SJCRH30 (cell line): ENCODE measurements at regions not wholly inside any gene's neighbourhood (a gene's known extent, or its start where the extent isn't known, plus 50 kb on each side); places are given as distances from the start of the nearest gene placed in this dataset.

ENCODE experiments used
- DNase-seq, 2 experiments: peaks; one replicate each; pipeline ENCODE4 v3.0.0-alpha.2; 2015 to 2020
- H3K27ac ChIP-seq: fragments of 250-450 bp; sonication (Bioruptor Pico); 2 replicates; pipeline ENCODE4 v1.5.1; 2020; ENCODE audit warnings: mild to moderate bottlenecking, moderate library complexity
- H3K27me3 ChIP-seq: fragments of 250-450 bp; sonication (Bioruptor Pico); 2 replicates; pipeline ENCODE4 v1.5.1; 2020; ENCODE audit warnings: mild to moderate bottlenecking, moderate library complexity
- H3K36me3 ChIP-seq: fragments of 250-450 bp; sonication (Bioruptor Pico); 2 replicates; pipeline ENCODE4 v1.5.1; 2020; ENCODE audit warnings: mild to moderate bottlenecking, moderate library complexity
- H3K4me1 ChIP-seq: fragments of 250-450 bp; sonication (Bioruptor Pico); 2 replicates; pipeline ENCODE4 v1.5.1; 2020; ENCODE audit warnings: mild to moderate bottlenecking, moderate library complexity
- H3K4me3 ChIP-seq: fragments of 250-450 bp; sonication (Bioruptor Pico); 2 replicates; pipeline ENCODE4 v1.5.1; 2020; ENCODE audit warnings: mild to moderate bottlenecking, moderate library complexity
- H3K9me3 ChIP-seq: fragments of 250-450 bp; sonication (Bioruptor Pico); replicated peaks from 2 replicates; pipeline ENCODE4 v1.5.1; 2020; ENCODE audit warnings: mild to moderate bottlenecking, moderate library complexity

DNA sequence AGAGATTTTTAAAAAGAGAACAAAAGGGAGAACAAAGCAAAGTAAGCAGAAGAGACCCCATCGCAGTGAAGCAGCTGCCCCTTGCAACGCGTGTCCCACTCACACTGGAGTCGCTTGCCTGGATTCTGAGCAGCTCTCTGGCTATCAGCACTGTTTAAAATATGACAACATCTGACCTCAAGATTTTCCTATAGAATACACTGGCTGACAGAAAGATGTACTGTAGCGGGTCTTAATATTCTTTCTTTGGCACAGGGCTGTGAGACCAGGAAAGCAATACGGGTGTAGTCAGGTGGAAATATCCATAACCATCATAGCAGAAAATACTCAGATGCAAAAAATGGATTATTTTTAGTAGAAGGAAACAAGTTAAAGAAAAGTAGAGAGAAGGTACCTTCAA lies 125.7 kb upstream of the TNS3 start:
- H3K4me3 ChIP-seq: no peak overlapping the region
- no peaks in the 10 kb centered on the region for H3K4me1 ChIP-seq
- no peaks in the 10 kb centered on the region for H3K9me3 ChIP-seq
- no peaks in the 10 kb centered on the region for H3K36me3 ChIP-seq
- no peak overlapping the region for H3K27ac ChIP-seq
- DNase-seq: no peak
- no peaks in the 10 kb centered on the region for H3K27me3 ChIP-seq

DNA sequence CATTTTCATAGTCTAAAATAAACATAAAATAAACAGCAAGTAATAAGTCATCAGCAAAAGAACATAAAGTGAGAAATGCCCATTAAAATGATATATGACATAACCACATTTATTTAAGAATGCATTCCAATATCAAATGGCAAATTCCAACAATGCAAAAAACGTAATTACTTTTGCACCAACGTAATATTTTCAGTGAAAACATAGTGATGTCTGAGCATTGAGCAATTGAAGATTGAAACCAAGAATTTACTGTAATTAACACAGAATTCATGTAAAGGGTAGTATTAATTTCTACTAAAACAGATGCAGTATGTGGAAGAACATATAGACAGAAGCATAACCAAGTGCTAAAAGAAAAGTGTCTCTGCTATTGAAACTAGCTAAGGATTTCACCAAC lies 123.0 kb upstream of the TNS3 start:
- H3K27ac ChIP-seq: no peak overlapping the region
- no peak for DNase-seq
- no peak overlapping the region for H3K4me3 ChIP-seq
- H3K36me3 ChIP-seq: no peaks in the 10 kb centered on the region
- H3K27me3 ChIP-seq: no peaks in the 10 kb centered on the region
- H3K4me1 ChIP-seq: 0 out of 2 replicates have a peak, but pooled peaks cover 3% of the 10 kb centered on the region
- H3K9me3 ChIP-seq: no peaks in the 10 kb centered on the region

DNA sequence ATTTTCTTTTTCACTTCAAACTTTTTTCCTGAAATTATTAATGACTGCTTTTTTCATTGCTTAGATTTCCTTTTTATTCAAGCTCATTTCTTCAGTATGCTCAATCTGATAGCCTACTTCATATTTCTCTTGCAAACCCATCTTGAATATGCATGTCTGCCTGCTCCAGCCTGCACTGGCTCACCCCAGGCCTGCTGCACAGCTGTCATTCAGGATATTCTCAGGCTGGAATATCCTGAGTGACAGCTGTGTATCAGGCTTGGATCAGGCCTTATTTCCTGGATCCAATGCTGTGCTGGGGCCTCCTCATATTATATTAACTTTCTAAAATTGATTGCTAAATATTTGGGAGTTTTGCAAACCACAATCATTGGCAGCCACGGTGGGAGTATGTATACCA lies 120.2 kb upstream of the TNS3 start:
- Histone ChIP-seq H3K4me3 (no peak overlapping the region), H3K9me3 (no peaks in the 10 kb centered on the region), H3K36me3 (no peaks in the 10 kb centered on the region), H3K4me1 (peaks cover 19% of the 10 kb centered on the region), H3K27ac (no peak overlapping the region), H3K27me3 (no peaks in the 10 kb centered on the region)
- no peak for DNase-seq

DNA sequence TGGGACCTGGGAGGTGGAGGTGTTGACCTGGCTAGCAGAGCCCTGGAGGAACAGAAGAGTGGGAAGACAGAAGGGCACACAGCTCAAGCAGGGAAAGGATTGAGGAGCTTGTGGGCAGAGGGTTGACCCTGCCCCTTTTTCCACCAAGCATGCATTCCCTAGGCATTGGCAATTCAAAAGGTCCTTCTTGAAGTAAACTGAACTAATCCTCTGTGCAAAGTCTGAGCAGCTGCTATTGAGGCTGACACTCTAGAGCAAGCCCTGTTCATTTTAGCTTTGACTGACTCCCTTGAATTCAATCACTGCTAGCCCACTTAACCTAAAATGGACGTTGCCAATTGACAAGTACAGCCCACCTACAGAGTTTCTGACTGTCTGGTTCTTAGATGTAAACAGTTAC lies 116.5 kb upstream of the TNS3 start:
- no peaks in the 10 kb centered on the region for H3K9me3 ChIP-seq
- H3K36me3 ChIP-seq: no peaks in the 10 kb centered on the region
- H3K27ac ChIP-seq: no peak overlapping the region; the same call in 1 of the 2 replicates
- peaks cover 19% of the 10 kb centered on the region for H3K4me1 ChIP-seq
- peak; percentile 68 to 85 for DNase-seq
- H3K4me3 ChIP-seq: no peak overlapping the region
- no peaks in the 10 kb centered on the region for H3K27me3 ChIP-seq

DNA sequence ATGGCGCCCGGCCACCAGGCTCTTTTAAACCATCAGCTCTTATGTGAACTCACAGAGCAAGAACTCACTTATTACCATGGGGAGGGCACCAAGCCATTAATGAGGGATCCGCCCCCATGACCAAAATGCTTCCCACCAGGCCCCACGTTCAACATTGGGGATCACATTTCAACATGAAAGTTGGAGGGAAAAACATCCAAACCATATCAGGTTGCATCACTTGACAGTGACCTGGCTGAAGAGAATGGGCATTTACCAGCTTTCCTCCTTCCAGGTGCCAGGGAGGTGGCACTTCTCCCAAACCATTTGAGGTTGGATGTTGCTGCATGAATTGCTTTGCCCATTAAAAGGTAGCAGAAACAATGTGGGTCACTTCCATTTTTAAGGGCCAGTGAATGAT lies 115.6 kb upstream of the TNS3 start:
- H3K27ac ChIP-seq: no peak overlapping the region
- H3K9me3 ChIP-seq: no peaks in the 10 kb centered on the region
- no peaks in the 10 kb centered on the region for H3K27me3 ChIP-seq
- H3K4me3 ChIP-seq: no peak overlapping the region
- peaks cover 19% of the 10 kb centered on the region for H3K4me1 ChIP-seq
- H3K36me3 ChIP-seq: no peaks in the 10 kb centered on the region
- peak in 1 of 2 experiments; percentile 28 for DNase-seq

DNA sequence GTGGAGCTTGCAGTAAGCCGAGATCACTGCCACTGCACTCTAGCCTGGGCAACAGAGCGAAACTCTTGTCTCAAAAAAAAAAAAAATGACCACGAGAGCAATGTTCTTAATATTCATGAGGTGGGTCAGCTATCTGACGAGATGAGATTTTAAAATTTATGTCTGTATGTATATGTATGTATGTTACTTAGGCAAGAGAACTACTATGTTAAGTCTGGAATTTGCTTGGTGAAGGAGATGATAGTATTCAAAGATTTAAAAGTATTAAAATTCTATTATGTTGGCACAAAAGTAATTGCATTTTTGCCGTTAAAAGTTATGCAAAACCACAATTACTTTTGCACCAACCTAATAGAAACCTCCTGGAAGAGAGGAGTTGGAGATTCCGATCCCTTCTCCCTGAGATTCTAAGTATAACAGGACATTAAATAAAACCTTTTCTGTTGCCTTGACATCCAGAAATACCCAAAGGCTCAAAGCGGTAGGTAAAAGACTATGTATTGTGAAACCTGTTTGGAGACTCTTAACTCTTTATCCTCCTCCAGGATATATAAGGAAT lies 114.3 kb upstream of the TNS3 start:
- no peaks in the 10 kb centered on the region for H3K27me3 ChIP-seq
- H3K36me3 ChIP-seq: no peaks in the 10 kb centered on the region
- H3K9me3 ChIP-seq: no peaks in the 10 kb centered on the region
- H3K4me3 ChIP-seq: no peak overlapping the region
- H3K4me1 ChIP-seq: peaks cover 17% of the 10 kb centered on the region
- no peak overlapping the region for H3K27ac ChIP-seq
- no peak for DNase-seq

DNA sequence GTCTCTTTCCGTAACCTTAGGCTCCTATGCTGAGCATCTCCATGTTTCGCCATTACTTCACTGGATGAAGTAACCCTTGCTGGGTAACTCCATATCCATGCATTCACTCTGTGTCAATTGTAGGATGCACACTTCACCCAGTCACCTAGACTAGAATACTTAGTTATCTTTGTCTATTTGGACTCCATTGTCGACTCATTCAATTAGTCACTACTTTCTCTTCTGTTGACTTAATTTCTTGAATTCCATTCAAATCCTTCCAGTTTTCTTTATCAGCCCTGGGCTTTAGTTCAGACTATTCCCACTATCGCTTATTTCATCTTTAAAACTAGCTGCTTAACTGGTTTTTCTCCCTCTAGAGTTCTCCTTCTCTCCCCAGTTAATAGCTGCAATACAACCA lies 111.3 kb upstream of the TNS3 start:
- H3K9me3 ChIP-seq: no peaks in the 10 kb centered on the region
- no peaks in the 10 kb centered on the region for H3K36me3 ChIP-seq
- H3K27me3 ChIP-seq: no peaks in the 10 kb centered on the region
- no peak for DNase-seq
- H3K4me1 ChIP-seq: peaks cover 9% of the 10 kb centered on the region
- H3K4me3 ChIP-seq: no peak overlapping the region
- no peak overlapping the region for H3K27ac ChIP-seq

DNA sequence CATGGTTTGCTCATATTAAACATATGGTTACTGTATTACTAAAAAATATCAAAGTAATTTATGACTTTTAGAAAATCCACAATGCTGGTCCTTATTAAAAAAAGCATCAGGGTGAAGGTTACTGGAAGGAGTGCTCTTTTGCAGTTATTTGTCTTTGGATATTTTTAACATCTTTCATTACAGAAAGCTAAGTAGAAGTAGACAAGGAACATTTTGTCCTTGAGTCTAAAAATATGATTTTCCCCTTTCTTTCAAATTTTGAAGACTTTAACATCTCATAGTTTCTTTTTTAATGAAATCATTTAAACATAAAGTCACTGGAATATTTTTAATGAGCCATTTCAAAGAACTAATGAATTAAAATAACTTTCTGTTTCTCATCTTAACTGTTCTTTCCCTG lies 110.1 kb upstream of the TNS3 start:
- Histone ChIP-seq H3K9me3 (no peaks in the 10 kb centered on the region), H3K36me3 (no peaks in the 10 kb centered on the region), H3K4me1 (no peaks in the 10 kb centered on the region), H3K4me3 (no peak overlapping the region), H3K27ac (no peak overlapping the region), H3K27me3 (no peaks in the 10 kb centered on the region)
- DNase-seq: no peak

DNA sequence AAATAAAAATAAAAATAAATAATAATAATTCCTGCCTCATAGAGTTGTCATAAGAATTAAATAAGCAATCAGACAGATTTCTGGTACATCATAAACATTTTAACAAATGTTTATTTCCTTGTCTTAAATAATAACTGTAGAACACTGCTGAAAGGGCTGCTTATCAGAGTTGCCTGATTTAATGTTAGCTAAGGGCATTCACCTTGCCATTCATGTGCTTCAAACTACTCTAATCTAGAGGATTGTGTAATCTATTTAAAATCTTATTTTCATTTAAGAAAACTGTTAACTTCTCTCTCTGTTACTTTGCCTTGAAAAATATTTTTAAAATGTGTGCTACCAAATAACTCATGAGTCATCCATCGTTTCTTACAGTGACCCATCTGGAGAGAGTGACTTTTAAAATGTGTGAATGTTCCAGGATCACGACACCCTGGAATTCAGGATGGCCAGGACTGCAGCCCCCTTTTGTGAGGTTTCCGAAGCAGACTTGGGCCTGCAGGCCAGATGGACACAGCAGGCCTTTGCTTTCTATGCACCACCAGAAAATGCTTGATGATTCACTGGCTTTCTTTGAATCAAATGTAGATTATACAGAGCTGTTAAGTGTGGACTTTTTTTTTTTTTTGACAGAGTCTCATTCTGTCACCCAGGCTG lies 109.1 kb upstream of the TNS3 start:
- DNase-seq: no peak
- Histone ChIP-seq H3K36me3 (no peaks in the 10 kb centered on the region), H3K4me3 (no peak overlapping the region), H3K27me3 (no peaks in the 10 kb centered on the region), H3K27ac (no peak overlapping the region), H3K9me3 (no peaks in the 10 kb centered on the region), H3K4me1 (no peaks in the 10 kb centered on the region)

DNA sequence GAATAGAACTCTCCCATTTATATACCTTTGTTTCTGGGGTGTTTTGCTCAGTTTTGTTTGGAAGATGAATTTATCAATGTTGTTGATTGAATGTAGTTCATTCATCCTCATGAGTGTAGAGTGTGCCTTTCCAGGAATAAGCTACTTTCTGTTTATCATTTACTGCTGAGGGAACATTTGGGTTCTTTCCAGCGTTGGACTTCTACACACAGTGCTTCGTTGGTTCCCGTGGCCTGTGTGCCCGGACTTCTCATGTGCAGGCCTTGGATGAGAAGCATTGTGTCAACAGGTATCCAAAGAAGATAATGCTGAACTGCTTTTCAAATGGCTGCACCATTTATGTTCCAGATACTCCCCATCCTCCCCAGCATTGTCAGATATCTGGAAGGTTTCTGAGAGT lies 107.6 kb upstream of the TNS3 start:
- H3K27ac ChIP-seq: no peak overlapping the region
- H3K27me3 ChIP-seq: no peaks in the 10 kb centered on the region
- H3K4me1 ChIP-seq: no peaks in the 10 kb centered on the region
- no peak for DNase-seq
- no peaks in the 10 kb centered on the region for H3K9me3 ChIP-seq
- no peak overlapping the region for H3K4me3 ChIP-seq
- no peaks in the 10 kb centered on the region for H3K36me3 ChIP-seq

DNA sequence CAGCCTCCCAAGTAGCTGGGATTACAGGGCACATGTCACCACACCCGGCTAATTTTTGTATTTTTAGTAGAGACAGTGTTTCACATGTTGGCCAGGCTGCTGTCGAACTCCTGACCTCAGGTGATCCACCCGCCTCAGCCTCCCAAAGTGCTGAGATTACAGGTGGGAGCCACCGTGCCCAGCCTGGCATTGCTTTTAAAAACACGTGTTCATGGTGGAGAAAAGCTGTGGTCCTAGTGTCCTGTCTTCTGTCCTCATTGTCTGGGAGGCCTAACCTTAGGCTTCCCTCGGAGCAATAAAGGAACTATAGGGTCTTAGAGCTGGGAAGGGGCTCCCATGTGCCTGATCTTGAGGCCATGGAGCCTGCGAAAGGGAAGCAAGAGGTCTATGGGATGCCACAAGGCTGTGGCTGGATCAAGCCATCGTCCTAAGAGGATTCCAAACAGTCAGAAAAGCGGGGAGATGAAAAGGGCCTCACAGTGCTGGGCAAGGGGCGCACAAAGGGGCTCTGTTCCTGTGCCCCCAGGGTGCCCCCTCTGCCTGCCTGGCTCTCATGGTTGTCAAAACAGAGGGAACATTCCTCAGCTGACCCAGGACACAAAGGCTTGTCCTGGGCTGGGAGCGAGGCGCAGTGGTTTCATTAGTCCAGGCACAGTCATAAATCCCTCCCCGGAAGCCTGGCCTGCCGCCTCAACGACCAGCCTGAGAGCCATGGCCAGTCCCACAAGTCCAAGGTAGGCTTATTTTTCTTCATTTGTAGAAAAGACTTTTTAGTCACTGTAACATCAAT lies 106.6 kb upstream of the TNS3 start:
- H3K4me3 ChIP-seq: no peak overlapping the region
- H3K27ac ChIP-seq: no peak overlapping the region
- no peaks in the 10 kb centered on the region for H3K9me3 ChIP-seq
- H3K36me3 ChIP-seq: no peaks in the 10 kb centered on the region
- H3K27me3 ChIP-seq: no peaks in the 10 kb centered on the region
- H3K4me1 ChIP-seq: no peaks in the 10 kb centered on the region
- peak; percentile 33 to 54 for DNase-seq

DNA sequence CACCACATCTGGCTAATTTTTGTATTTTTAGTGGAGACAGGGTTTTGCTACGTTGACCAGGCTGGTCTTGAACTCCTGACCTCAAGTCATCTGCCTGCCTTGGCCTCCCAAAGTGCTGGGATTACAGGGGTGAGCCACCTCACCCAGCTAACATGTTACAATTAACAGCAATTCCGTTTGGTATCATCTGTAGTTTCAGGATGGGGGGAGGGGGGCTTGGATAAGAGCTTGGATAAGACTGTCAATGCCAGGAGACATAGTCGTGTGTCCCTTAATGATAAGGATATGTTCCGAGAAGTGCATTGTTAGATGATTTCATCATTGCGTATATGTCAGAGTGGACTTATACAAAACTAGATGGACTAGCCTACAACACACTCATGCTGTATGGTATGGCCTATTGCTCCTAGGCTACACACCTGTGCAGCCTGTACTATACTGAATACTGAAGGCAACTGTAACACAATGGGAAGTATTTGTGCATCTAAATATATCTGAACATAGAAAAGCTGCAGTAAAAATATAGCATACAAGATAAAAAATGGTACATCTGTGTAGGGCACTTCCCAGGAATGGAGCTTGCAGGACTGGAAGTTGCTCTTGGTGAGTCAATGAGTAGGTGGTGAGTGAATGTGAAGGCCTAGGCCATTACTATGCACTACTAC lies 103.9 kb upstream of the TNS3 start:
- H3K9me3 ChIP-seq: no peaks in the 10 kb centered on the region
- no peaks in the 10 kb centered on the region for H3K36me3 ChIP-seq
- no peaks in the 10 kb centered on the region for H3K4me1 ChIP-seq
- H3K27me3 ChIP-seq: no peaks in the 10 kb centered on the region
- no peak for DNase-seq
- H3K27ac ChIP-seq: no peak overlapping the region
- H3K4me3 ChIP-seq: no peak overlapping the region

DNA sequence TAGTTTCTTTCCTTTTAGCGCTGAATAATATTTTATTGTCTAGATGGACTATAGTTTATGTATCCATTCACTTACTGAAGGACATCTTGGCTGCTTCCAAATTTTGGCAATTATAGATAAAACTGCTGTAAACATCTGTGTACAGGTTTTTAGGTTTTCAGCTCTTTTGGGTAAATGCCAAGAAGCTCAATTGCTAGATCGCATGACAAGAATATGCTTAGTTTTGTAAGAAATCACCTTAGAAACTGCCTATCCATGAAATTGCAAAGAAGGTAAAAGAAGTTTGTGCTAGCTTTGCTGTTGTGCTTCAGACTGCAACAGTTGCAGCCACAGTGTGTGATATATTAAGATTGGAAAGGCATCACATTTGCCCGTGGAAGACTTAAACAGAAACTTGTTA lies 103.2 kb upstream of the TNS3 start:
- Histone ChIP-seq H3K27ac (no peak overlapping the region), H3K4me1 (no peaks in the 10 kb centered on the region), H3K36me3 (no peaks in the 10 kb centered on the region), H3K4me3 (no peak overlapping the region), H3K27me3 (no peaks in the 10 kb centered on the region), H3K9me3 (no peaks in the 10 kb centered on the region)
- DNase-seq: no peak

DNA sequence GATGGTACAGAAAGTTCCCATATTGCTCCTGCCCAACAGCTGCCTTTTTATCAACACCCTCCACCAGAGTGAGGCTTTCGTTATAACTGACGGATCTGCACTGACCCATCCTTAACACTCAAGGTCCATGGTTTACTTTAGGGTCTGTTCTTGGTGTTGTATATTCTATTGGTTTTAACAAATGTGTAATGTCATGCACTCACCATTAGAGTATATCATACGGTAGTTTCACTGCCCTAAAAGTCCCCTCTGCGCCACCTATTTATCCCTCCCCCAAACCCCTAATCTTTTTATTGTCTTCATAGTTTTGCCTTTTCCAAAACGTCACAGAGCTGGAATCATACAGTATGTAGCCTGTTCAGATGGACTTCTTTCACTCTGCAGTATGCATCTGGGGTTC lies 102.8 kb upstream of the TNS3 start:
- H3K9me3 ChIP-seq: no peaks in the 10 kb centered on the region
- H3K4me1 ChIP-seq: no peaks in the 10 kb centered on the region
- H3K27me3 ChIP-seq: no peaks in the 10 kb centered on the region
- no peaks in the 10 kb centered on the region for H3K36me3 ChIP-seq
- no peak overlapping the region for H3K4me3 ChIP-seq
- H3K27ac ChIP-seq: no peak overlapping the region
- no peak for DNase-seq

DNA sequence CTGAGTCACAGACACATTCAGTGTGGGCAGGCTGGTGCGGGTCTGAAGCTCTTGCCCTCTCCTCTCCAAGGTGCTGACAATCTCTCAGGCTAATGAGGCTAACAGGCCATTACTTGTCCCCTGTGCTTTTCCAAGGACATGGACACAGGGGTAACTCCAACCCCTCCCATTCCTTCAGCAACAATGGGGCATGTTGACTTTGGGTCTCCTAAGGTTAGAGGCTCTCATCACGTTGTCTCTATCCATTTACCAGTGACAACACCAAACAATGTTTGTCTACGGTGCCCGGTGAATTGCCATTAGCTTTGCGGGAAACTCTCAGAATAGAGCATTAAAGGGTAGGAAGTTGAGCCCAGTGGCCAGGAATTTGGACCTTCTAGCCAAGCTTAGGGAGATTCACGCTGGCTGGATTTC lies 101.6 kb upstream of the TNS3 start:
- Histone ChIP-seq H3K4me3 (no peak overlapping the region), H3K27ac (no peak overlapping the region), H3K4me1 (peaks cover 6% of the 10 kb centered on the region; the same call in 1 of the 2 replicates), H3K27me3 (no peaks in the 10 kb centered on the region), H3K9me3 (no peaks in the 10 kb centered on the region), H3K36me3 (no peaks in the 10 kb centered on the region)
- DNase-seq: no peak
